ENCODE measurements at regions not wholly inside any gene's neighbourhood (a gene's known extent, or its start where the extent isn't known, plus 50 kb on each side); places are given as distances from the start of the nearest gene placed in this dataset.
"Not testable (repeated sequence)": the region's sequence is repeated elsewhere in the genome, so short reads cannot be mapped to it uniquely, and the experiment has no call there.

GRCh38 chr13:81406639-81407292 lies 1065.8 kb upstream of the SPRY2 start:
- DNase-seq, result no peak

- DNase-seq, result no peak
Measured at GRCh38 chr13:81406022-81406421, 1065.1 kb upstream of the SPRY2 start.

GRCh38 chr13:81396192-81396591 lies 1055.3 kb upstream of the SPRY2 start:
- no peak for DNase-seq

- DNase-seq, result no peak
Measured at GRCh38 chr13:81395368-81395767, 1054.4 kb upstream of the SPRY2 start.

- no peak for DNase-seq
Measured at GRCh38 chr13:81394640-81395039, 1053.7 kb upstream of the SPRY2 start.

GRCh38 chr13:81393721-81394120 lies 1052.8 kb upstream of the SPRY2 start:
- DNase-seq, result no peak

GRCh38 chr13:81393110-81393509 lies 1052.2 kb upstream of the SPRY2 start:
- DNase-seq, result no peak

GRCh38 chr13:81388400-81388799 lies 1047.5 kb upstream of the SPRY2 start:
- no peak for DNase-seq

- DNase-seq, result no peak
Measured at GRCh38 chr13:81383444-81383843, 1042.5 kb upstream of the SPRY2 start.

GRCh38 chr13:81382246-81382645 lies 1041.3 kb upstream of the SPRY2 start:
- DNase-seq, result no peak

GRCh38 chr13:81381560-81381959 lies 1040.6 kb upstream of the SPRY2 start:
- DNase-seq, result no peak

- no peak for DNase-seq
Measured at GRCh38 chr13:81379183-81379582, 1038.3 kb upstream of the SPRY2 start.

- DNase-seq, result no peak
Measured at GRCh38 chr13:81377921-81378320, 1037.0 kb upstream of the SPRY2 start.

- no peak for DNase-seq
Measured at GRCh38 chr13:81375709-81376108, 1034.8 kb upstream of the SPRY2 start.

- not testable (repeated sequence) for DNase-seq
Measured at GRCh38 chr13:81362711-81363110, 1021.8 kb upstream of the SPRY2 start.

- DNase-seq, result no peak
Measured at GRCh38 chr13:81350056-81350455, 1009.1 kb upstream of the SPRY2 start.

- DNase-seq, result not testable (repeated sequence)
Measured at GRCh38 chr13:81340118-81341069, 999.5 kb upstream of the SPRY2 start.

- not testable (repeated sequence) for DNase-seq
Measured at GRCh38 chr13:81339666-81340065, 998.7 kb upstream of the SPRY2 start.

- no peak for DNase-seq
Measured at GRCh38 chr13:81334481-81334880, 993.6 kb upstream of the SPRY2 start.

- no peak for DNase-seq
Measured at GRCh38 chr13:81326913-81327312, 986.0 kb upstream of the SPRY2 start.

GRCh38 chr13:81320516-81320915 lies 979.6 kb upstream of the SPRY2 start:
- no peak for DNase-seq

- DNase-seq, result no peak
Measured at GRCh38 chr13:81319351-81319750, 978.4 kb upstream of the SPRY2 start.

- DNase-seq, result no peak
Measured at GRCh38 chr13:81318231-81319019, 977.5 kb upstream of the SPRY2 start.
